Osteoblast (primary cell): ENCODE measurements at regions not wholly inside any gene's neighbourhood (a gene's known extent, or its start where the extent isn't known, plus 50 kb on each side); places are given as distances from the start of the nearest gene placed in this dataset.

Source experiments
- DNase-seq: peaks from one replicate; pipeline ENCODE4 v3.0.0; 2011; ENCODE audit warnings: low spot score, mixed read lengths; ENCODE audit not compliant: insufficient read length; ENCODE audit errors: missing footprints
- H2AFZ ChIP-seq: 2 replicates; pipeline ENCODE4 v1.6.0; 2011; ENCODE audit warnings: mild to moderate bottlenecking, low read length
- H3K27ac ChIP-seq: 2 replicates; pipeline ENCODE4 v1.5.1; 2011; ENCODE audit warnings: mild to moderate bottlenecking, low read depth, low read length, moderate library complexity
- H3K27me3 ChIP-seq: 2 replicates; pipeline ENCODE4 v1.6.0; 2012; ENCODE audit warnings: mild to moderate bottlenecking, control low read depth, inconsistent platforms, low read length, moderate library complexity; ENCODE audit not compliant: insufficient read depth
- H3K36me3 ChIP-seq: 2 replicates; pipeline ENCODE4 v1.5.1; 2011; ENCODE audit warnings: mild to moderate bottlenecking, low read length, control low read depth, moderate library complexity; ENCODE audit not compliant: insufficient read depth
- H3K4me1 ChIP-seq: 2 replicates; pipeline ENCODE4 v1.5.1; 2011; ENCODE audit warnings: mild to moderate bottlenecking, low read length, control low read depth, moderate library complexity; ENCODE audit not compliant: insufficient read depth
- H3K4me2 ChIP-seq: 2 replicates; pipeline ENCODE4 v1.6.0; 2011; ENCODE audit warnings: mild to moderate bottlenecking, low read length; ENCODE audit not compliant: insufficient read depth
- H3K4me3 ChIP-seq: fragments of 200-600 bp; sonication (generic); 3 replicates; pipeline ENCODE4 v1.5.1; 2012; ENCODE audit warnings: mild to moderate bottlenecking, low read length, inconsistent platforms; ENCODE audit not compliant: insufficient read depth
- H3K79me2 ChIP-seq: 2 replicates; pipeline ENCODE4 v1.6.0; 2012; ENCODE audit warnings: mild to moderate bottlenecking, low read length, control low read depth, inconsistent platforms; ENCODE audit not compliant: insufficient read depth
- H3K9me3 ChIP-seq: 2 replicates; pipeline ENCODE4 v1.5.1; 2011; ENCODE audit warnings: low read depth, low read length, control low read depth
- H4K20me1 ChIP-seq: 2 replicates; pipeline ENCODE4 v1.6.0; 2012; ENCODE audit warnings: mild to moderate bottlenecking, low read length, control low read depth; ENCODE audit not compliant: insufficient read depth
- CTCF ChIP-seq: IDR thresholded peaks from 2 replicates; pipeline ENCODE4 v1.5.1; 2011; ENCODE audit warnings: mild to moderate bottlenecking, low read depth, low read length, moderate library complexity; ENCODE audit errors: extremely low read depth

GRCh38 chr5:62707563-62707962, 128.9 kb downstream of the LRRC70 start:
- Histone ChIP-seq H4K20me1 (no peaks in the 10 kb centered on the region), H3K79me2 (no peaks in the 10 kb centered on the region), H3K27me3 (no peaks in the 10 kb centered on the region), H3K27ac (no peak overlapping the region), H3K4me2 (no peak overlapping the region), H3K36me3 (no peaks in the 10 kb centered on the region), H3K4me1 (no peaks in the 10 kb centered on the region), H3K9me3 (no peaks in the 10 kb centered on the region), H2AFZ (no peak overlapping the region), H3K4me3 (no peak overlapping the region)
- TF ChIP-seq CTCF: no peak
- DNase-seq: no peak

- Histone ChIP-seq H4K20me1 (no peaks in the 10 kb centered on the region), H3K79me2 (no peaks in the 10 kb centered on the region), H3K4me2 (no peak overlapping the region), H3K36me3 (no peaks in the 10 kb centered on the region), H3K27ac (no peak overlapping the region), H3K27me3 (no peaks in the 10 kb centered on the region), H3K4me3 (no peak overlapping the region), H3K4me1 (no peaks in the 10 kb centered on the region), H2AFZ (no peak overlapping the region), H3K9me3 (no peaks in the 10 kb centered on the region)
- no peak for TF ChIP-seq CTCF
- no peak for DNase-seq
Observed at GRCh38 chr5:62707131-62707530, 128.5 kb downstream of the LRRC70 start.

- H3K4me1 ChIP-seq: no peaks in the 10 kb centered on the region
- H3K4me2 ChIP-seq: no peak overlapping the region
- no peak for DNase-seq
- no peak overlapping the region for H3K27ac ChIP-seq
- no peak for TF ChIP-seq CTCF
- H2AFZ ChIP-seq: no peak overlapping the region
- no peaks in the 10 kb centered on the region for H4K20me1 ChIP-seq
- no peak overlapping the region for H3K4me3 ChIP-seq
- no peaks in the 10 kb centered on the region for H3K79me2 ChIP-seq
- no peaks in the 10 kb centered on the region for H3K36me3 ChIP-seq
- no peaks in the 10 kb centered on the region for H3K9me3 ChIP-seq
- H3K27me3 ChIP-seq: no peaks in the 10 kb centered on the region
Observed at GRCh38 chr5:62705022-62705421, 126.4 kb downstream of the LRRC70 start.

- no peak for DNase-seq
- H3K4me3 ChIP-seq: no peak overlapping the region
- H3K79me2 ChIP-seq: no peaks in the 10 kb centered on the region
- H4K20me1 ChIP-seq: no peaks in the 10 kb centered on the region
- H3K4me1 ChIP-seq: no peaks in the 10 kb centered on the region
- TF ChIP-seq CTCF: no peak
- H3K36me3 ChIP-seq: no peaks in the 10 kb centered on the region
- no peak overlapping the region for H3K4me2 ChIP-seq
- H2AFZ ChIP-seq: no peak overlapping the region
- H3K27ac ChIP-seq: no peak overlapping the region
- H3K27me3 ChIP-seq: no peaks in the 10 kb centered on the region
- H3K9me3 ChIP-seq: no peaks in the 10 kb centered on the region
Observed at GRCh38 chr5:62702126-62702525, 123.5 kb downstream of the LRRC70 start.
